Smooth muscle cell (in vitro differentiated cells): ENCODE measurements at regions not wholly inside any gene's neighbourhood (a gene's known extent, or its start where the extent isn't known, plus 50 kb on each side); places are given as distances from the start of the nearest gene placed in this dataset.

Experiments
- DNase-seq: peaks from one replicate; lab custom pipeline; 2025; ENCODE audit not compliant: unreplicated experiment; lab: John Stamatoyannopoulos, UW
- H2AFZ ChIP-seq: fragments of 200-600 bp; sonication (generic); 2 replicates; pipeline ENCODE4 v1.6.0; 2016; ENCODE audit warnings: antibody characterized with exemption, low read depth, mild to moderate bottlenecking
- H3F3A ChIP-seq: fragments of 200-600 bp; sonication (generic); 2 replicates; pipeline ENCODE4 v1.6.0; 2017; ENCODE audit warnings: antibody characterized with exemption, low read depth
- H3K27ac ChIP-seq: fragments of 200-600 bp; sonication (generic); 2 replicates; pipeline ENCODE4 v1.5.1; 2016; ENCODE audit warnings: low read depth, mild to moderate bottlenecking
- H3K27me3 ChIP-seq: fragments of 200-600 bp; sonication (generic); 2 replicates; pipeline ENCODE4 v1.6.1; 2016; ENCODE audit warnings: low read depth, mild to moderate bottlenecking
- H3K36me3 ChIP-seq: fragments of 200-600 bp; sonication (generic); 2 replicates; pipeline ENCODE4 v1.5.1; 2016; ENCODE audit warnings: low read depth
- H3K4me1 ChIP-seq: fragments of 200-600 bp; sonication (generic); 2 replicates; pipeline ENCODE4 v1.5.1; 2016; ENCODE audit warnings: low read depth
- H3K4me2 ChIP-seq: fragments of 200-600 bp; sonication (generic); 2 replicates; pipeline ENCODE4 v1.6.0; 2016; ENCODE audit warnings: mild to moderate bottlenecking
- H3K4me3 ChIP-seq: fragments of 200-600 bp; sonication (generic); 2 replicates; pipeline ENCODE4 v1.5.1; 2016; ENCODE audit warnings: mild to moderate bottlenecking
- H3K79me2 ChIP-seq: fragments of 200-600 bp; sonication (generic); 2 replicates; pipeline ENCODE4 v1.6.0; 2016; ENCODE audit warnings: low read depth, mild to moderate bottlenecking
- H3K9ac ChIP-seq: fragments of 200-600 bp; sonication (generic); 2 replicates; pipeline ENCODE4 v1.6.0; 2016; ENCODE audit warnings: low read depth
- H3K9me3 ChIP-seq: fragments of 200-600 bp; sonication (generic); replicated peaks from 2 replicates; pipeline ENCODE4 v1.5.1; 2016; ENCODE audit warnings: low read depth
- H4K20me1 ChIP-seq: fragments of 200-600 bp; sonication (generic); 2 replicates; pipeline ENCODE4 v1.6.0; 2016; ENCODE audit warnings: low read depth
- CTCF ChIP-seq: fragments of 200-600 bp; sonication (generic); IDR thresholded peaks from 2 replicates; pipeline ENCODE4 v1.5.1; 2017; ENCODE audit warnings: borderline replicate concordance, mild to moderate bottlenecking, antibody characterized with exemption; ENCODE audit not compliant: insufficient read depth, poor library complexity, severe bottlenecking
- WGBS: methylation state at CpG from one replicate; pipeline ENCODE4 v1.1.7; 2016; ENCODE audit warnings: low lambda C conversion rate; 5-methylcytosine and 5-hydroxymethylcytosine counted together

DNA sequence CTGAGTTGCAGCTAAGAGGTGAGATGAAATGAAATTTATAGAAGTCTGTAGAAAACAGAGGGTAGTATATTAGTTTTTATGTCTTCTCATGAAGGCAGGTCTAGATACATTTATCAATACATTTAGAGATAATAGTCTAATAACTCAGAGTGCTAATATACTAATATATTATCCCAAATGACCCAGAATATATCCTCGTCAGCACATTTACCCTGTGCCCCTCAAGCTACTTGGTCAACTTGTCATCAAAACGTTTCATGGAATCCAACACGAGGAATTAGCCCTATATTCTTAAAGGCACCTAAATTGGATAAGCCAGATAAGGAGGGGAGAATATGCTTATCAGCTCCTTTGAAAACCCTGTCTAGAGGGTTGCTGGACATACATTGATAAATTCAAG, 415.1 kb upstream of the LRRTM1 start:
- Histone ChIP-seq H3K9me3 (no peaks in the 10 kb centered on the region), H3K4me3 (no peak overlapping the region), H3K27ac (no peak overlapping the region), H3F3A (no peaks in the 10 kb centered on the region), H3K79me2 (no peaks in the 10 kb centered on the region), H3K4me2 (no peak overlapping the region), H3K27me3 (no peaks in the 10 kb centered on the region), H4K20me1 (no peaks in the 10 kb centered on the region), H2AFZ (no peak overlapping the region), H3K9ac (no peak overlapping the region), H3K4me1 (no peaks in the 10 kb centered on the region), H3K36me3 (no peaks in the 10 kb centered on the region)
- TF ChIP-seq CTCF, result no peak
- WGBS, result 87% methylated on average over 3 of the region's 3 CpGs
- DNase-seq, result no peak

DNA sequence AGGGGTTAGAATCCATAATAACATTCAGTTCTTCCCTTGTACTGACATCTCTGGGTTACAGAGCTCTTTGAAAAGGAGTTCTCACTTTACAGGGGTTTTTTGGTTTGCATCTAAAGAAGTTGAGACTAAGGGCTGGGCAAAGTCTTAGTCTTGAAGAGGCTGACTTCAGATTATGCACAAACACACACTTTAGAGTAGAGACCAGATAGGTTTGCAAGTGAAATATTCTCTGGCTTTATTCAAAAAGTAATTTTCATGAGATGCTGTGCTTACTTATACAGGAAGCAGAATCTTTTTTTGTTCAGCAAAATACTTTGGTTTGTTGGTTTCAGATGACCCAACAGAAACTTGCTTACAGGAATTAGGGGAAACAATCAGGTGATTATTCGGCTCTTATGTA, 410.9 kb upstream of the LRRTM1 start:
- no peak overlapping the region for H3K4me3 ChIP-seq
- no peak overlapping the region for H3K4me2 ChIP-seq
- TF ChIP-seq CTCF, result no peak
- H3F3A ChIP-seq, result no peaks in the 10 kb centered on the region
- H3K27me3 ChIP-seq, result peaks cover 6% of the 10 kb centered on the region
- H4K20me1 ChIP-seq, result no peaks in the 10 kb centered on the region
- no peaks in the 10 kb centered on the region for H3K79me2 ChIP-seq
- WGBS, result 87% methylated on average over 1 of the region's 1 CpG
- no peaks in the 10 kb centered on the region for H3K9me3 ChIP-seq
- no peak overlapping the region for H2AFZ ChIP-seq
- DNase-seq, result no peak
- H3K4me1 ChIP-seq, result no peaks in the 10 kb centered on the region
- no peak overlapping the region for H3K9ac ChIP-seq
- H3K36me3 ChIP-seq, result no peaks in the 10 kb centered on the region
- H3K27ac ChIP-seq, result no peak overlapping the region

DNA sequence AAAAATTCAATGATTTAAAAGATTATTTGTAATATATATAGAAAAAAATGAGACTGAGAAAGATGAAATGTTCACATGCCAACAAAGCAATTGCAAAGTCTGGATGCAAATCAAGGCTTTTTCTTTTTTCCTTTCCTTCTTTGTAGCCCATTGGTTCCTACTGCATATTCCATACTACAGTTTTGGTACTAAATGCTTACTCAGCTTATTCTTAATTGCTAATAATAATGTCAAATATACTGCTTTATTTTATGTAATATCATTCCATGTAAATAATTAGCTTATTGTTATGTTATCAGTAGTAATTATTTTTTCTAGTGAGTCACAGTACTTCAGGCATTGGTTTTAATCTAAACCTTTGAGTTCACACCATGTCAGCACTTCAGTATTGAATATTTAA, 407.4 kb upstream of the LRRTM1 start:
- no peaks in the 10 kb centered on the region for H3K4me1 ChIP-seq

More for the DNA sequence above, 407.4 kb upstream of the LRRTM1 start:
- Histone ChIP-seq H2AFZ (no peak overlapping the region), H3K9ac (no peak overlapping the region), H3K9me3 (no peaks in the 10 kb centered on the region), H3K27me3 (peaks cover 6% of the 10 kb centered on the region), H3K4me2 (no peak overlapping the region), H4K20me1 (no peaks in the 10 kb centered on the region), H3K79me2 (no peaks in the 10 kb centered on the region), H3K36me3 (no peaks in the 10 kb centered on the region), H3K27ac (no peak overlapping the region), H3F3A (no peaks in the 10 kb centered on the region), H3K4me3 (no peak overlapping the region)
- no peak for DNase-seq
- TF ChIP-seq CTCF, result no peak
